ENCODE measurements at regions not wholly inside any gene's neighbourhood (a gene's known extent, or its start where the extent isn't known, plus 50 kb on each side); places are given as distances from the start of the nearest gene placed in this dataset.

GRCh38 chrX:39904816-39905537 is 192.8 kb downstream of the BCOR start:
- no peak for DNase-seq

GRCh38 chrX:39905538-39905891 is 192.2 kb downstream of the BCOR start:
- no peak for DNase-seq

- DNase-seq, result no peak
Measured at GRCh38 chrX:39905946-39906345, 191.8 kb downstream of the BCOR start.

DNA sequence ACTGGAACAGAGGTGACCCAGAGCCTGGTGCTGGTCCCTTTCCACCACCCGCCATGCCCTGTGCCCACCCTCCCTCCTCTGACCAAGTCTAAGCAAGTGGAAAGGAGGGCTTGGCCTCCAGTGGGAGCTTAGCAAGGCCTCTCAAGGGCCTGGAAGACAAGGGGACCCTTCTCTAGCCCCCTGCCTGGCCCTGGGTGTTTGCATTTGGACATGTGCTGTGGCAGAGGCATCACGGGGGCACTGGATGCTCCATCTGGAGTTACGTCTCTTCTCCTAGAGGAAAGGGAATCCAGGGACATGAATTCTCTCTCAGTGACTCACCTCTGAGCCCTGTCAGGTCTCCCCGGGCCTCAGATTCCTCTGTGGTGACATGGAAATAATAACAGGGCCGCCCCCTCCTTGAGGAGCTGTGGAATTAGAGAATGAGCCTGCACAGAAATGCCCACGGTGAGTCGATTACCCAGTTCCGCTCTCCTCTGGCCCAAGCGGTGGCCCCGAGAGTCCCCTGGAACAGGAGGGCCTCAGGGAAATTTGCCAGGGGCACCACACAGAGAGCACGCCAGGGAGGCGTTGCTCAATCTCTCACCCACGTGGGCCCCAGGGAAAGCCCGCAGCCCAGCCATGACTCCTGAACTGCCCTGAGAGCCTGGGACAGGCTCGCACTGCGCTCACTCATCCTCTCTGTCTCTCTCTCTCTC is 189.6 kb downstream of the BCOR start:
- DNase-seq, result peak in 1 of 2 donors; percentile 28

- DNase-seq, result no peak
Measured at GRCh38 chrX:39909996-39910395, 187.8 kb downstream of the BCOR start.

- DNase-seq, result no peak
Measured at GRCh38 chrX:39910651-39911050, 187.1 kb downstream of the BCOR start.

DNA sequence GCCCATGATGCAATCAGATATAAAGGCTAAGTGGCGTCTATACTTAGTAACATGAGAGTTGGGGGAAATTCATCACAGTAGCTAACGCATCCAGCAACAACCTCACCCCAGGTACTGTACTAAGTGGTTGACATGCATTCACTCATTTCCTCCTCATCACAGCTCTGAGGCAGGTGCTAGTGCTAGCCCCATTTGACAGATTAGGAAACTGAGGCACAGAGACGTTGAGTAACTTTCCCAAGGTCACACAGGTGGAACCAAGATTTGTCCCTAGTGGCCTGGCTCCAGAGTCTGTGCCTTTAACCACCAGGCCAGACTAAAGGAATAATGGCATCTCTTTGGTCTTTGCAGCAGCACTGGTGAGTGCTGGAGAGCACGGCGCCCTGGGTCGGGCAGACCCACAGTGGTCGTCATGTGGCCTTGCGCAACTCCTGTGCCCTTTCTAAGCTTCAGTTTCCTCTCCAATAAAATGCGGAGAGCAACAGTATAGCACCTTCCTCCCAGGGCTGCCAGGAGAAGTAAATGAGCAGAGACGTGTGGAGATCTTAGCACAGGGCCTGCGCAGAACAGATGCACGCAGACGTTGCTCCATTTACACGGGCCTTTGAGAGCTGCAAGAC is 186.4 kb downstream of the BCOR start:
- DNase-seq, result no peak

- no peak for DNase-seq
Measured at GRCh38 chrX:39912126-39912525, 185.6 kb downstream of the BCOR start.

GRCh38 chrX:39915081-39915480 is 182.7 kb downstream of the BCOR start:
- no peak for DNase-seq

- DNase-seq, result no peak
Measured at GRCh38 chrX:39915596-39915995, 182.2 kb downstream of the BCOR start.

DNA sequence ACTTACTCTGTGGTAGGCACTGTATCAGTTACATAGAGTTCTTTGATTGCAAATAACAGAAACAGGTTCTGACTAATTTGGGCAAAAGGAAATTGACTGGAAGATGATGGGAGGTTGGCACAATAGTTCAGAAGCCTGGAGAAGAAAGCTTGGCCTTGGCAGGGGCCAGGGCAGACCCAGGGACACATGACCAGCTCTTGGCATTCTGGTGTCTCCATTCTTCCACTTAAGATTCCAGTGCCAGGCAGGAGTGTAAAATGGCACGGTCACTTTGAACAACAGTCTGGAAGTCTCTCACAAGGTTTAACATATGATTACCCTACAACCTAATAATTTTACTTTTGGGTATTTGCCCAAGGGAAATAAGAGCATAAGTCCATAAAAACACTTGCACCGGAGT is 175.9 kb downstream of the BCOR start:
- no peak for DNase-seq

- DNase-seq, result no peak
Measured at GRCh38 chrX:39922488-39922887, 175.3 kb downstream of the BCOR start.

DNA sequence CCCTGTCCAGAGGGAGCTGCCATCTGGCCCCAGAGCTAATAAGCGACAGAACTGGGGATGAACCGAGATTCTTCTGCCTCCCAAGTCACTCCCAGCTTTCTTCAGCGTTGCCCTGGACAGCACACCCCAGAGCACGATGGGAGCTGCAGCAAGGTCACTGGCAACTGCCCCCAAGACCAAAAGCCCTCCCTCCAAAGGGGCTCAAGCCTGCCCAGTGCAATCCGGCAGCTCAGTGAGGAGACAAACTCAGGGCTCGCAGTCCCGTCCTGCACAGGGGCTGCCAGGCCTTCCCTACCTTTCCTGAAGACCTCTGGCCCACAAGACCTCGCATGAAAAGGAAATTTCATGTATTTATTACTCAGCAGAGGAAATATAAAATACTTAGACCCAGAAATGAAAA is 174.8 kb downstream of the BCOR start:
- no peak for DNase-seq

DNA sequence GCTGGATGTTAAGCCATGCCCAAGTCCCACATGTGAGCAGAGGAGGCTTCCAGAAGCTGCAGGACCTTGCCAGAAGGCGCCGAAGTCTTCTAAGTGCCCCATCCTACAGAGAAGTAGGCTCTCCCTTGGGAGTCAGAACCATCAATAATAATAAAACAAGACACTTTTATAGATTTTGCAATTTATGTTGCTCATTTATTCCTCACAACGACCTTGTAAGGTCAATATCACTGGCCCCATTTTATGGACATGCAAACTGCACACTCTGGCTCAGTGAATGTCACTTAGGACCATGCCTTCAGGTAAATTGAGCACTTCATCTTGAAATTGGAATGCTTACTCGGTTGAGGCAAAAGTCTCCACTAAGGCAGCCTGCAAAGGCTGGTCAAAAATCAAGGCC is 170.4 kb downstream of the BCOR start:
- DNase-seq, result no peak

DNA sequence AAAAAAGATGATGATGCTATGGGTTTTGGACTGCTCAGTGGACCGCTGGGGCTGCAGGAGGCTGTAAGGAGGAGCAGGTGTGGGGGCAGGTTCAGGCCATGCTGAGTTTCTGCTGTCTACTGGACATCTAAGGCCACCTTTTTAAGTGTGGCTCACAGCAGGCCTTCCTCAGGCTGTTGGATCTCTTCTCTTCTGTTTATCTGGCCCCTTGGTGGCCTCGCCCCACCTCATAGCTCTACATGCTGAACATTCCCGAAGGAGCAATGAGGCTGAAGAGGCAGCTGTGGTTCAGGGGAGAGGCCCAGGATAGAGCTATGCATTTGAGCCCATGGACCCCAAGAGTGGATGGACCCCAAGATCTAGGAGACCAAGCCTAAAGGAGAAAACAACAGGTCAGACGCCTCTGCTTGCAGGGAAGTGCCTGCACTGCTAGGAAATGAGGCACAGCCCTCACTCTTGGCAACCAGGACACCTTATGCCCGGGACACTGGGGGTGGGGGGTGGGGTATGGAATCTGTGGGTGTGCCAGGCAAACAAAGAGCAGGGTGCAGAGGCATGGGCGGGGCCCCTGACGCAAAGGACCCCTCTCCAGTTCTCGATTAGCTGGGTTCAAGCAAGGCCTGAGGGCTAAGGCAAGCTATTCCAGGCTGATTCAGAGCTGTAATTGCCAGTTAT is 168.9 kb downstream of the BCOR start:
- DNase-seq, result no peak

DNA sequence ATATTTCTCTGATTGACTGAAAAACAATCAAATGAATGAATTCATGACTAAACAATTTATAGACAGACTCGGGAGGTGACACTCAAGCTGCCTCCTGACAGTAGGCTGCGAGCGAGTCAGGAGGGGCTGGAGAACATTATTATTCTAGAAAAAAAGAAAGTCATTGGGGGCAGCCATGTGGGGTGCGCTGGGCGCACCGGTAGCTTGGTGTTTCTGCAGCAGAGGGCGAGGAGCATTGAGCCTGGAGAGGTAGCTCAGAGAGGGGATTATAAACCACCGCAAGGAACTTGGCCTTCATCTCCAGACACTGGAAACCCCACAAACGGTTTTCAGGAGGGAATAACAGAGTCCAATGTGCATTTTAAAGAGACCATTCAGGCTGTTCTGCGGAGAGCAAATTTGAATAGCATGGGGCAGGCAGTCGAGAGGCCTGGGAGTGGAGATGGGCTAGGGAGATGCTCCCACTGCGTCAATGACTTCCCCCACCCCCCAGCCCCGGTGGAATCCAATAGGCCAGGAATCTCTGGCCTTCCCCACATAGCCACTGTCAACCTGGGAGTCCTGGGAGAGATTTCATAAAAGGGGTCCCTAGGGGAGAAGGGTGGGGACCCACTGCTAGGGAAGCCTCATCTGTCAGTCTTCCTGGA is 168.3 kb downstream of the BCOR start:
- no peak for DNase-seq

DNA sequence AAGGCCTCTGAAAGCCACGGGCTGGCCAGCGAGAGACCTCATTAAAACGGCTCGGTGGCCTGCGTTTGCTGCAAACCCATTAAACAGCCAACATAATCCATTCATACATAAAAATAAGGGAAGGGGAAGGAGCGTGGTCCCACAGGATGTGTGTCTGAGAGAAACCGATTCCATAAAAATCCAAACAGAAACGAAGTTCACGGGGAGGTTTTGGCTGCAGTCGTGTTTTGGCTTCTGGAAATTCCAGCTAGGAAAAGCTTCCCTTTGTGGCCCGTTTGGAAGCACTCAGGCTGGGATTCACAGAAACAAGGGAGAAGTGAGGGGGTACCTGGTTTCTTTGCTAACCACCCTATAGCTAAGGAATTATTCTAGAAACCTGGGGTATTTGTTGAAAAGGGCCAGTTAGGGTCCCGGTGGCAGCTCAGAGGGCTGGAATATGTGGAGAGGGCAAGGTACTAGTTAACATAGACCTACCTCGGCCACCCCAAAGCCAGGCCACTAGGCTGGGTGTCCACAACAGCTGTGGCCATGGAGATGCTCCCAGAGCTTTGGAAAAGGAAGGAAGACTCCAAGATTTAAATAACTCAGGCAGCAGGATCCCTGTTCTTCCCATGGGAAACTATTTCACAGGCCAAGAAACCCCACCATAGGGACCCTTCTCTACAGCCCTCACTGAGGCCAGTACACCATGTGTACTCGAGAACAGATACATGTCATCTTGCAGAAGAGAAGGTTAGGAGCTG is 166.8 kb downstream of the BCOR start:
- DNase-seq, result no peak

- no peak for DNase-seq
Measured at GRCh38 chrX:39931529-39932282, 166.1 kb downstream of the BCOR start.

DNA sequence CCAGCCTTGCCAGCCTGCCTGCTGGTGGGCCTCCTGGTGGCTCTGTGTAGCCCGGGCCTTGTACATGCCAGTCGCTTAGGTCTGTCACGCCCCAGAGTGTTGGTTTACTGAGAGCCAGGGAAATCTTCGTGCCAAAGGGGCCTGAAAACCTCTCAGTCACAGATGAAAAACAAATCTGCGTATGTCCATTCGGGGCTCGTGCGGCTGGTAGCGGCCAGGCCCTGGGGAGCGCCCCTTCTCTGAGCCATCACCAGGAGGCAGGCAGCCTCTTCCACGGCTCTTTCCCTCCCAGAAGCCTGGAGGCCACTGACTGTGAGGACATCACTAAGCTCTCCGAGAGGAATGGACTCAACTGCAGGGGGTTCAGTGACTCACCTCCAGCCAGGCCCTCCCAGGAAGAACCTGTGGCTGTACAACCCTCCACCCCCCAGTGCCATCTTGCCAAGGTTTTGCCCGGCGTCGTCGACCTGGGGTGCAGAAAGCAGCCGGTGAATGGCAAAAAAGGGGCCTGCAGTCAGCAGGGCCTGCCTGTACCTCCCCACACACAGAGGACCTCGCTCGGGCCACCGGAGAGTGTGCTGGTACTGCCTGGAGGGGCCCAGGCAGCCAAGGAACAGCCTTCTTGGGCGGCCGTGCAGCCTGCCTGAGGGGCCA is 162.2 kb downstream of the BCOR start:
- no peak for DNase-seq

GRCh38 chrX:39936886-39937770 is 160.6 kb downstream of the BCOR start:
- peak in 1 of 2 donors; percentile 27 for DNase-seq

Measured in bone marrow (tissue), 2 donors.